SK-N-MC (cell line): ENCODE measurements at regions not wholly inside any gene's neighbourhood (a gene's known extent, or its start where the extent isn't known, plus 50 kb on each side); places are given as distances from the start of the nearest gene placed in this dataset.

ENCODE experiments used
- DNase-seq: peaks from one replicate; pipeline ENCODE4 v3.0.0-alpha.2; 2011; ENCODE audit warnings: low read depth, low spot score
- H3K27ac ChIP-seq: fragments of 200-600 bp; sonication (generic); 2 replicates; pipeline ENCODE4 v1.5.1; 2016; ENCODE audit warnings: mixed run types
- H3K36me3 ChIP-seq: fragments of 200-600 bp; sonication (generic); 2 replicates; pipeline ENCODE4 v1.6.1; 2017; ENCODE audit warnings: antibody characterized with exemption, low read length, mixed read lengths; ENCODE audit not compliant: insufficient read depth
- H3K4me3 ChIP-seq: fragments of 200-600 bp; sonication (generic); 2 replicates; pipeline ENCODE4 v1.5.1; 2016
- H3K9ac ChIP-seq: fragments of 200-600 bp; sonication (generic); 2 replicates; pipeline ENCODE4 v1.8.0; 2017; ENCODE audit warnings: mixed run types, mixed read lengths; ENCODE audit not compliant: insufficient read length
- H3K9me3 ChIP-seq: fragments of 200-600 bp; sonication (generic); 2 replicates; pipeline ENCODE4 v1.6.1; 2017; ENCODE audit warnings: low read depth, mild to moderate bottlenecking, antibody characterized with exemption, low read length, moderate library complexity, mixed read lengths
- EZH2 ChIP-seq: fragments of 200-600 bp; sonication (generic); IDR thresholded peaks from one replicate; pipeline ENCODE4 v1.6.1; 2017; ENCODE audit warnings: antibody characterized with exemption
- FOXP2 ChIP-seq: optimal IDR thresholded peaks from 2 replicates; pipeline ENCODE3; 2011; ENCODE audit warnings: mild to moderate bottlenecking, moderate library complexity; ENCODE audit not compliant: insufficient read depth; ENCODE audit errors: extremely low read length, control extremely low read depth
- POLR2AphosphoS5 ChIP-seq: IDR thresholded peaks from 2 replicates; pipeline ENCODE4 v1.6.1; 2012; ENCODE audit warnings: mild to moderate bottlenecking, low read depth, low read length, borderline replicate concordance

DNA sequence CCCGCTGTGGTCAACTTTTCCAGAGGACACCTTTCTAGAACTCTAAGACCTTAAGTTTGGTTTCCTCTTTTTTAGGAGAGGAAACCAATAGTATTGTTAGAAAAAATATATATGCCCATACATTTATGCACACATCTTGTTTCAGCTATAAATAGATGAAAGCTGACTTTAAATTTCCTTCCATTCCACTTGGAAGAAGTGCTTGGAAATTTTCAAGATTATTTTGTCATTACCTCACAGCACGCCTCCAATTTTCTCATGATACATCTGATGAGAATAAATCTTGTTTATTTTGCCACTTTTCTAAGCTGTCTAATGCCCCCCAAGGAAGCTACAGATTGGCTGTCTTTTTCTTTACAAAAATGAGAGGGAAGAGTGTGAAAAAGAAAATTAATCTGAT lies 65.8 kb downstream of the NIBAN1 start:
- no peak overlapping the region for H3K27ac ChIP-seq
- TF ChIP-seq FOXP2 (no peak), EZH2 (no peak), POLR2AphosphoS5 (no peak)
- no peaks in the 10 kb centered on the region for H3K36me3 ChIP-seq
- H3K9me3 ChIP-seq = peaks cover 4% of the 10 kb centered on the region; the same call in 1 of the 2 replicates
- no peak for DNase-seq
- no peak overlapping the region for H3K4me3 ChIP-seq
- no peak overlapping the region for H3K9ac ChIP-seq

DNA sequence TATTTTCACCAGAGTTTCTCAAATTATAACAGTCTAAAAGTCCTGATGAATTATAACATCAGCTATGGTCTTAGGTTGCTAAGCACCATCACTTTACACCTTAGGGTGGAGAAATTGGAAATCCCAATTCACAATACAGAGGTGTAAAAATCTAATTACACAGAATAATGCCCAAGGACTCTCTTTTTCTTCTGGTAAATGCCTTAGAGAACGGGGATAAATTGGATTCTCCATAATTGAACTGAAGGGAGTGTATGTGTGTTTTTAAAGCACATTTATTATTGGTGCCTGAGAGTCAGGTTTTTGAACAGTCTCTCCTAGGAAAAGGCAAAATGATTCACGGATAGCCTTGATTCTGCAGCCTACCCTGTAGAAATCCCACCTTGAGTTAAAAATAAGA lies 66.8 kb downstream of the NIBAN1 start:
- no peak for DNase-seq
- peaks cover 4% of the 10 kb centered on the region; the same call in 1 of the 2 replicates for H3K9me3 ChIP-seq
- H3K4me3 ChIP-seq = no peak overlapping the region
- no peaks in the 10 kb centered on the region for H3K36me3 ChIP-seq
- H3K9ac ChIP-seq = no peak overlapping the region
- no peak for TF ChIP-seq POLR2AphosphoS5
- no peak for TF ChIP-seq FOXP2
- TF ChIP-seq EZH2 = no peak
- H3K27ac ChIP-seq = no peak overlapping the region

DNA sequence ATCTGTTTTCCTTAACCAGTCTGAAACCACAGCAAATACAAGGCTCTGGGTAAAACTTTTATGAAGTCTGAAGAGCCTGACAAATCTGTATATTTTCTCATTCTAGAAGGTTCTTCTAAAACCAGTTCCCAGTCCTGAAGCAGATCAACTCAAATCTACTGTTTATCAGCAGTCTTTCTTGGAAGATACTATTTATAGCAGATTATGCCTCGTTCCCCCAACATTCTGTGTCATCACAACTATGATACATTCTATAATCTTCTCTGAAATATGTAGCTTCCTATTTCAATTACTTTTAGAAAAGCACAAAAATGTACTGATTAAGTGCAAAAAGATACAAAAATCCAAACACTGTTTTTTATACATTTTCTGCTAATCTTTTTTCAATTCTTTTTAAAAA lies 67.5 kb downstream of the NIBAN1 start:
- Histone ChIP-seq H3K4me3 (no peak overlapping the region), H3K27ac (no peak overlapping the region), H3K36me3 (no peaks in the 10 kb centered on the region), H3K9me3 (peaks cover 4% of the 10 kb centered on the region; the same call in 1 of the 2 replicates), H3K9ac (no peak overlapping the region)
- DNase-seq = no peak
- no peak for TF ChIP-seq FOXP2
- no peak for TF ChIP-seq EZH2
- no peak for TF ChIP-seq POLR2AphosphoS5

DNA sequence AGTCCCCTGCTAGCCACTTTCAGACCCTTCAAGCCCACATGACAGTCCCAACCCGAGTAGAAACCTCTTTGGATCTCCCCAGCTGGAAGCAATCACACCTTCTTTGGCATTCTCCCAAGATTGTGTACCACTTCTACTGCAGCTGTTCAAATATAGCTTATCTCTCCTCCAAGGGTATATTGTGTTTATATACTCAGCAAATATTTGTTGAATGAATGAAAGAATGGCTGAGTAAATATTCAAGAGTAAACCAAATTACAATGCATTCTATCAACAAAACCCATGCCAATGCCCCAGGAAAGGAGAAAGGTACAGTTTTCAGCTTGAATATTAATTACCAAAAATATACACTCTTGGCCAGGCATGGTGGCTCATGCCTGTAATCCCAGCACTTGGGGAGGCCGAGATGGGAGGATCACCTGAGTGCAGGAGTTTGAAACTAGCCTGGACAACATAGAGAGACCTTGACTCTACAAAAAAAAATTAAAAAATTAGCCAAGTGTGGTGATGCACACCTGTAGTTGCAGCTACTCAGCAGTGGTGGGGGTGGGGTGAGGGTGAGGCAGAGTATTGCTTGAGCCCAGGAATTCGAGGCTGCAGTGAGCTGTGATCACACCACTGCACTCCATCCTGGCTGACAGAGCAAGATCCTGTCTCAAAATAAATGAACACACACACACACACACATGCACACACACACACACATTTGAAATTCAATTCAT lies 68.5 kb downstream of the NIBAN1 start:
- H3K36me3 ChIP-seq = no peaks in the 10 kb centered on the region
- H3K9me3 ChIP-seq = peaks cover 4% of the 10 kb centered on the region; the same call in 1 of the 2 replicates
- no peak for TF ChIP-seq POLR2AphosphoS5
- TF ChIP-seq EZH2 = no peak
- no peak overlapping the region for H3K4me3 ChIP-seq
- H3K9ac ChIP-seq = no peak overlapping the region
- DNase-seq = no peak
- no peak overlapping the region for H3K27ac ChIP-seq

DNA sequence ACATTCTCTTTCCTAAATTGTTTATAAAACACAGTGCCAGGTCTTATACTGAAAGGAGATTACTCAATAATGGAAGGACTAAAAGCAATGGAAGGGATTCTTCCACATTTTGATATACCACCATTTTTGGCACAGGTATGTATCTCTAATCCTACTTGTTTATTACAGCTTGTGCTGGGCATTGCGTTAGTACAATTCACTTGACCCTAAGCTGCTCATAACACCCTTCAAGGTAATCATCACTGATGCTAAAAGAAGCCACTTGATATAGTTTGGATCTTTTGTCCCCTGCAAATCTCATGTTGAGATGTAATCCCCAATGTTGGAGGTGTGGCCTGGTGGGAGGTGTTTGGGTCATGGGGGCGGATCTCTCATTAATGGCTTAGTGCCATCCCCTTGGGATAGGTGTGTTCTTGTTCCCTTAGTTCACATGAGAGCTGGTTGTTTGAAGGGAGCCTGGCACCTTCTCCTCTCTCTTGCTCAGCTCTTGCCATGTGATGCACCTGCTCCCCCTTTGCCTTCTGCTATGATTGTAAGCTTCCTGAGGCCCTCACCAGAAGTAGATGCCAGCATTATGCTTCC lies 71.1 kb downstream of the NIBAN1 start:
- H3K36me3 ChIP-seq = peaks cover 12% of the 10 kb centered on the region
- peaks cover 4% of the 10 kb centered on the region; the same call in 1 of the 2 replicates for H3K9me3 ChIP-seq
- H3K27ac ChIP-seq = no peak overlapping the region
- H3K9ac ChIP-seq = no peak overlapping the region
- no peak overlapping the region for H3K4me3 ChIP-seq
- no peak for DNase-seq
- TF ChIP-seq FOXP2 (no peak), POLR2AphosphoS5 (no peak), EZH2 (no peak)

DNA sequence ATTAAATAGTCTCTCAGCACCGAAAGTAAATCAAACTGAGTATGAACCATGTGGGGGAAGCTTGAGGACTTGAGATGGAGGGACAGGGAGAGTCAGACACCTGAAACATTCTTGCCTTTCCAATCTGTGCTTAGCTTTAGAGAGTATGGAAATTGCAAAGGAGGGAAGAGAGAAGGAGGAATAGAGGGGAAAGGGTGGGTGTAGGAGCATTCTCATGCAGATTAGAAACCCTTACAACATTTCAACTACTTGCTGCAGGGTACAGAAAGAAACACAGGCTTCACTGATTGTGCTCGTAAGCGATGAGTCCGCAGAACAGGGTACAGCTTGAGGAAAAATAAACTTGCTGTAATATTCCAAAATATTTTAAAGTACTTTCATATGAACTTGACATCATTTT lies 73.8 kb downstream of the NIBAN1 start:
- peaks cover 32% of the 10 kb centered on the region for H3K36me3 ChIP-seq
- DNase-seq = no peak
- no peak overlapping the region; the same call in 1 of the 2 replicates for H3K27ac ChIP-seq
- H3K4me3 ChIP-seq = no peak overlapping the region
- TF ChIP-seq EZH2 (no peak), POLR2AphosphoS5 (no peak)
- no peaks in the 10 kb centered on the region for H3K9me3 ChIP-seq
- no peak overlapping the region for H3K9ac ChIP-seq

DNA sequence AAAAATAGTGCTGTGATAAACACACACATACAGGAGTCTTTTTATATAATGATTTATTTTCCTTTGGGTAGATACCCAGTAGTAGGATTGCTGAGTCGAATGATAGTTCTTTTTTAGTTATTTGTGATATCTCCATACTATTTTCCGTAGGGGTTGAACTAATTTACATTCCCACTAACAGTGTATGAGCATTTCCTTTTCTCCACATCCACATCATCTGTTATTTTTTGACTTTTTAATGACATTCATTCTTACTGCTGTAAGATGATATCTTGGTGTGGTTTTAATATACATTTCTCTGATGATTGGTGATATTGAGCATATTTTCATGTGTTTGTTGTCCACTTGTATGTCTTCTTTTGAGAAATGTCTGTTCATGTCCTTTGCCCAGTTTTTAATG lies 78.3 kb downstream of the NIBAN1 start:
- peak; percentile 63 for DNase-seq
- H3K9me3 ChIP-seq = no peaks in the 10 kb centered on the region
- H3K36me3 ChIP-seq = peaks cover 52% of the 10 kb centered on the region

DNA sequence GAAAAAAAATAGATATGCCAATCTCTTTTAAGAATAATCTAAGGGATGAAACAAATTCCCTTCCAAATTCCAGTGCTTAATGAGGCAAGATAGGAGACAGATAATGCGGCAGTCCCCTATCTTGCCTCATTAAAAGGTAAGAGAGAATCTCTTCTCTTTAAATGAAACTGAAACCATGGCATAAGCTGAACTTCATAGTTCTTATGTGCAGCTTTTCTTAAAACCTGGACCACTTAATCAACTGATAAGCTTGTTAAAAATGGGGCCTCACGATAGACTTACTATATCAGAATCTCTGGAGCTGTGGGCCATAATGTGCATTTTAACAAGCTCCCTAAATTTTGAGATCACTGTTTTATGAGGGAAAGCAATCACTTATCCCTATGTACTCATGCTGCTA lies 79.2 kb downstream of the NIBAN1 start:
- H3K36me3 ChIP-seq = peaks cover 53% of the 10 kb centered on the region
- H3K4me3 ChIP-seq = no peak overlapping the region
- no peak overlapping the region for H3K27ac ChIP-seq
- H3K9ac ChIP-seq = no peak overlapping the region
- DNase-seq = no peak
- no peak for TF ChIP-seq EZH2
- no peak for TF ChIP-seq POLR2AphosphoS5
- no peak for TF ChIP-seq FOXP2
- no peaks in the 10 kb centered on the region for H3K9me3 ChIP-seq

More for the DNA sequence above, 78.3 kb downstream of the NIBAN1 start:
- TF ChIP-seq POLR2AphosphoS5 (no peak), FOXP2 (no peak)
- Histone ChIP-seq H3K27ac (peak overlapping the region; percentile 32; the same call in 1 of the 2 replicates), H3K4me3 (no peak overlapping the region), H3K9ac (no peak overlapping the region)
